ENCODE measurements at regions not wholly inside any gene's neighbourhood (a gene's known extent, or its start where the extent isn't known, plus 50 kb on each side); places are given as distances from the start of the nearest gene placed in this dataset.
"Not testable (repeated sequence)": the region's sequence is repeated elsewhere in the genome, so short reads cannot be mapped to it uniquely, and the experiment has no call there.

GRCh38 chr12:76176940-76177339, 92.5 kb upstream of the NAP1L1 start:
- no peak for DNase-seq

- not testable (repeated sequence) for DNase-seq
Observed at GRCh38 chr12:76175946-76176345, 91.5 kb upstream of the NAP1L1 start.

- no peak for DNase-seq
Observed at GRCh38 chr12:76173756-76174155, 89.3 kb upstream of the NAP1L1 start.

GRCh38 chr12:76158518-76159321, 74.2 kb upstream of the NAP1L1 start:
- DNase-seq, result peak; percentile 21 to 47

- no peak for DNase-seq
Observed at GRCh38 chr12:76156726-76157125, 72.2 kb upstream of the NAP1L1 start.

GRCh38 chr12:76156314-76156713, 71.8 kb upstream of the NAP1L1 start:
- no peak for DNase-seq

GRCh38 chr12:76155157-76155670, 70.7 kb upstream of the NAP1L1 start:
- no peak for DNase-seq

- no peak for DNase-seq
Observed at GRCh38 chr12:76153616-76154015, 69.1 kb upstream of the NAP1L1 start.

- DNase-seq, result no peak
Observed at GRCh38 chr12:76152181-76152807, 67.8 kb upstream of the NAP1L1 start.

- DNase-seq, result no peak
Observed at GRCh38 chr12:76144245-76144549, 59.7 kb upstream of the NAP1L1 start.

- DNase-seq, result no peak
Observed at GRCh38 chr12:76143343-76144244, 59.1 kb upstream of the NAP1L1 start.

GRCh38 chr12:76142305-76142704, 57.8 kb upstream of the NAP1L1 start:
- DNase-seq, result no peak

- no peak for DNase-seq
Observed at GRCh38 chr12:76138656-76139055, 54.2 kb upstream of the NAP1L1 start.

- DNase-seq, result no peak
Observed at GRCh38 chr12:76137606-76138005, 53.1 kb upstream of the NAP1L1 start.

- no peak for DNase-seq
Observed at GRCh38 chr12:76135456-76135855, 51.0 kb upstream of the NAP1L1 start.
